GM23338 (cell line): ENCODE measurements at regions not wholly inside any gene's neighbourhood (a gene's known extent, or its start where the extent isn't known, plus 50 kb on each side); places are given as distances from the start of the nearest gene placed in this dataset.

Source experiments
- ATAC-seq: fragments of 200-7000 bp; cut with Tn5 transposase; 3 replicates; pipeline ENCODE4 v1.9.1; 2020
- DNase-seq: peaks from one replicate; pipeline ENCODE4 v3.0.0-alpha.2; 2015; ENCODE audit warnings: low spot score
- H2AFZ ChIP-seq: fragments of 200-600 bp; sonication (generic); 2 replicates; pipeline ENCODE4 v1.8.0; 2016; ENCODE audit warnings: antibody characterized with exemption, mild to moderate bottlenecking, moderate library complexity
- H3F3A ChIP-seq: fragments of 200-600 bp; sonication (generic); replicated peaks from 2 replicates; pipeline ENCODE4 v1.8.0; 2017; ENCODE audit warnings: antibody characterized with exemption, mixed run types, low read depth
- H3K27ac ChIP-seq: fragments of 200-600 bp; sonication (generic); 2 replicates; pipeline ENCODE4 v1.6.1; 2016; ENCODE audit warnings: low read depth
- H3K27me3 ChIP-seq: fragments of 200-600 bp; sonication (generic); 2 replicates; pipeline ENCODE4 v1.8.0; 2016; ENCODE audit warnings: mild to moderate bottlenecking, mixed run types, moderate library complexity; ENCODE audit not compliant: insufficient read depth
- H3K36me3 ChIP-seq: fragments of 200-600 bp; sonication (generic); 2 replicates; pipeline ENCODE4 v1.8.0; 2016; ENCODE audit warnings: mild to moderate bottlenecking; ENCODE audit not compliant: insufficient read depth
- H3K4me1 ChIP-seq: fragments of 200-600 bp; sonication (generic); 2 replicates; pipeline ENCODE4 v1.8.0; 2016; ENCODE audit warnings: mild to moderate bottlenecking, moderate library complexity; ENCODE audit not compliant: insufficient read depth
- H3K4me2 ChIP-seq: fragments of 200-600 bp; sonication (generic); 2 replicates; pipeline ENCODE4 v1.7.1; 2017; ENCODE audit warnings: mixed run types
- H3K4me3 ChIP-seq: fragments of 200-600 bp; sonication (generic); 2 replicates; pipeline ENCODE4 v1.6.1; 2016; ENCODE audit warnings: mixed run types
- H3K79me2 ChIP-seq: fragments of 200-600 bp; sonication (generic); replicated peaks from 2 replicates; pipeline ENCODE4 v1.8.0; 2017; ENCODE audit warnings: mild to moderate bottlenecking; ENCODE audit not compliant: insufficient read depth
- H3K9me2 ChIP-seq: fragments of 200-600 bp; sonication (generic); 2 replicates; pipeline ENCODE4 v1.8.0; 2017; ENCODE audit not compliant: insufficient read depth
- H4K20me1 ChIP-seq: fragments of 200-600 bp; sonication (generic); replicated peaks from 2 replicates; pipeline ENCODE4 v1.8.0; 2017; ENCODE audit warnings: mild to moderate bottlenecking; ENCODE audit not compliant: insufficient read depth
- H3K27ac Mint-ChIP-seq: 2 replicates; pipeline ENCODE4 v1.8.0; 2020; ENCODE audit warnings: inconsistent platforms, mild to moderate bottlenecking, moderate library complexity, mixed read lengths
- H3K27me3 Mint-ChIP-seq: 3 replicates; pipeline ENCODE4 v1.8.0; 2022; ENCODE audit warnings: low read depth, mild to moderate bottlenecking, moderate library complexity, mixed read lengths, inconsistent platforms; ENCODE audit not compliant: insufficient read depth, poor library complexity
- H3K36me3 Mint-ChIP-seq: 3 replicates; pipeline ENCODE4 v1.8.0; 2021; ENCODE audit warnings: low read depth, mild to moderate bottlenecking, inconsistent platforms, moderate library complexity, mixed read lengths
- H3K4me1 Mint-ChIP-seq: 3 replicates; pipeline ENCODE4 v1.8.0; 2020; ENCODE audit warnings: mild to moderate bottlenecking, inconsistent platforms, mixed read lengths
- H3K4me3 Mint-ChIP-seq: 3 replicates; pipeline ENCODE4 v1.8.0; 2021; ENCODE audit warnings: moderate library complexity, mild to moderate bottlenecking, inconsistent platforms, mixed read lengths
- H3K9me3 Mint-ChIP-seq: 3 replicates; pipeline ENCODE4 v1.8.0; 2020; ENCODE audit warnings: moderate library complexity, mild to moderate bottlenecking, inconsistent platforms, mixed read lengths
- EZH2 ChIP-seq: fragments of 200-600 bp; sonication (generic); IDR thresholded peaks from one replicate; pipeline ENCODE4 v1.8.0; 2017; ENCODE audit warnings: antibody characterized with exemption, mild to moderate bottlenecking, low read depth; ENCODE audit not compliant: unreplicated experiment
- POLR2AphosphoS5 ChIP-seq: IDR thresholded peaks from 2 replicates; pipeline ENCODE4 v1.6.1; 2016; ENCODE audit warnings: antibody characterized with exemption, low read depth
- REST ChIP-seq: IDR thresholded peaks from one replicate; pipeline ENCODE4 v1.6.1; 2018; ENCODE audit warnings: antibody characterized with exemption; ENCODE audit not compliant: unreplicated experiment
- STAT1 ChIP-seq: IDR thresholded peaks from one replicate; pipeline ENCODE4 v1.6.1; 2016; ENCODE audit warnings: antibody characterized with exemption; ENCODE audit not compliant: unreplicated experiment
- TF ChIP-seq, protein P1 (sequence below): IDR thresholded peaks from 2 replicates; pipeline ENCODE4 v1.6.1; 2016; ENCODE audit warnings: antibody characterized with exemption
- TF ChIP-seq, protein P2 (sequence below): fragments of 250-450 bp; sonication (Bioruptor Pico); IDR thresholded peaks from 2 replicates; pipeline ENCODE4 v1.5.0; 2020; ENCODE audit warnings: mild to moderate bottlenecking, moderate library complexity

DNA sequence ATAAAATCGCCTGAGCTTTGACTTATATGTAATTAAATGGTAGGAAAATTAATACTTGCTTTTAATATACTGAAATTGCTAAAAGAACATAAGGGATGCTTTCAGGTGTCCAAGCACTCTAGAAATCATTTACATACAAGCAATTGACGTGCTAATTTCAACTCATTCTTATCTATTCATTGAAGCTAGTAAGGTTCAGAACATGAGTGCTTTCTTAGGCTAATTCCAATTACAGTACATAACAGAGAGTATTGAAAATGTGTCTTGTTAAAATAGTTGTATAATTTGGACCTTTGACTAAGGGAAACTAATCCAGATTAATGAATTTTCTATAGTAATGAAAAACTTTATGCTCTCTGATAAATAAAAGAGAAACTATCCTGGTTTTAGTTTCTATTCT, 1016.4 kb upstream of the TYRP1 start:
- Histone ChIP-seq H3K36me3 (no peaks in the 10 kb centered on the region), H2AFZ (no peak overlapping the region), H3K27me3 (no peaks in the 10 kb centered on the region), H3K27ac (no peak overlapping the region), H3K79me2 (no peaks in the 10 kb centered on the region), H3K4me2 (no peak overlapping the region), H3K9me2 (no peaks in the 10 kb centered on the region), H4K20me1 (no peaks in the 10 kb centered on the region), H3K4me3 (no peak overlapping the region), H3K4me1 (no peaks in the 10 kb centered on the region), H3F3A (no peaks in the 10 kb centered on the region)
- ATAC-seq (no peak), DNase-seq (no peak)
- peaks cover 1% of the 10 kb centered on the region for H3K27me3 Mint-ChIP-seq
- H3K4me1 Mint-ChIP-seq: no peaks in the 10 kb centered on the region
- no peak overlapping the region for H3K27ac Mint-ChIP-seq
- peaks cover 7% of the 10 kb centered on the region; the same call in 2 of the 3 replicates for H3K9me3 Mint-ChIP-seq
- TF ChIP-seq, protein P1, sequence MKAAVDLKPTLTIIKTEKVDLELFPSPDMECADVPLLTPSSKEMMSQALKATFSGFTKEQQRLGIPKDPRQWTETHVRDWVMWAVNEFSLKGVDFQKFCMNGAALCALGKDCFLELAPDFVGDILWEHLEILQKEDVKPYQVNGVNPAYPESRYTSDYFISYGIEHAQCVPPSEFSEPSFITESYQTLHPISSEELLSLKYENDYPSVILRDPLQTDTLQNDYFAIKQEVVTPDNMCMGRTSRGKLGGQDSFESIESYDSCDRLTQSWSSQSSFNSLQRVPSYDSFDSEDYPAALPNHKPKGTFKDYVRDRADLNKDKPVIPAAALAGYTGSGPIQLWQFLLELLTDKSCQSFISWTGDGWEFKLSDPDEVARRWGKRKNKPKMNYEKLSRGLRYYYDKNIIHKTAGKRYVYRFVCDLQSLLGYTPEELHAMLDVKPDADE: no peak
- no peak for TF ChIP-seq EZH2
- TF ChIP-seq REST: no peak
- TF ChIP-seq POLR2AphosphoS5: no peak
- TF ChIP-seq, protein P2, sequence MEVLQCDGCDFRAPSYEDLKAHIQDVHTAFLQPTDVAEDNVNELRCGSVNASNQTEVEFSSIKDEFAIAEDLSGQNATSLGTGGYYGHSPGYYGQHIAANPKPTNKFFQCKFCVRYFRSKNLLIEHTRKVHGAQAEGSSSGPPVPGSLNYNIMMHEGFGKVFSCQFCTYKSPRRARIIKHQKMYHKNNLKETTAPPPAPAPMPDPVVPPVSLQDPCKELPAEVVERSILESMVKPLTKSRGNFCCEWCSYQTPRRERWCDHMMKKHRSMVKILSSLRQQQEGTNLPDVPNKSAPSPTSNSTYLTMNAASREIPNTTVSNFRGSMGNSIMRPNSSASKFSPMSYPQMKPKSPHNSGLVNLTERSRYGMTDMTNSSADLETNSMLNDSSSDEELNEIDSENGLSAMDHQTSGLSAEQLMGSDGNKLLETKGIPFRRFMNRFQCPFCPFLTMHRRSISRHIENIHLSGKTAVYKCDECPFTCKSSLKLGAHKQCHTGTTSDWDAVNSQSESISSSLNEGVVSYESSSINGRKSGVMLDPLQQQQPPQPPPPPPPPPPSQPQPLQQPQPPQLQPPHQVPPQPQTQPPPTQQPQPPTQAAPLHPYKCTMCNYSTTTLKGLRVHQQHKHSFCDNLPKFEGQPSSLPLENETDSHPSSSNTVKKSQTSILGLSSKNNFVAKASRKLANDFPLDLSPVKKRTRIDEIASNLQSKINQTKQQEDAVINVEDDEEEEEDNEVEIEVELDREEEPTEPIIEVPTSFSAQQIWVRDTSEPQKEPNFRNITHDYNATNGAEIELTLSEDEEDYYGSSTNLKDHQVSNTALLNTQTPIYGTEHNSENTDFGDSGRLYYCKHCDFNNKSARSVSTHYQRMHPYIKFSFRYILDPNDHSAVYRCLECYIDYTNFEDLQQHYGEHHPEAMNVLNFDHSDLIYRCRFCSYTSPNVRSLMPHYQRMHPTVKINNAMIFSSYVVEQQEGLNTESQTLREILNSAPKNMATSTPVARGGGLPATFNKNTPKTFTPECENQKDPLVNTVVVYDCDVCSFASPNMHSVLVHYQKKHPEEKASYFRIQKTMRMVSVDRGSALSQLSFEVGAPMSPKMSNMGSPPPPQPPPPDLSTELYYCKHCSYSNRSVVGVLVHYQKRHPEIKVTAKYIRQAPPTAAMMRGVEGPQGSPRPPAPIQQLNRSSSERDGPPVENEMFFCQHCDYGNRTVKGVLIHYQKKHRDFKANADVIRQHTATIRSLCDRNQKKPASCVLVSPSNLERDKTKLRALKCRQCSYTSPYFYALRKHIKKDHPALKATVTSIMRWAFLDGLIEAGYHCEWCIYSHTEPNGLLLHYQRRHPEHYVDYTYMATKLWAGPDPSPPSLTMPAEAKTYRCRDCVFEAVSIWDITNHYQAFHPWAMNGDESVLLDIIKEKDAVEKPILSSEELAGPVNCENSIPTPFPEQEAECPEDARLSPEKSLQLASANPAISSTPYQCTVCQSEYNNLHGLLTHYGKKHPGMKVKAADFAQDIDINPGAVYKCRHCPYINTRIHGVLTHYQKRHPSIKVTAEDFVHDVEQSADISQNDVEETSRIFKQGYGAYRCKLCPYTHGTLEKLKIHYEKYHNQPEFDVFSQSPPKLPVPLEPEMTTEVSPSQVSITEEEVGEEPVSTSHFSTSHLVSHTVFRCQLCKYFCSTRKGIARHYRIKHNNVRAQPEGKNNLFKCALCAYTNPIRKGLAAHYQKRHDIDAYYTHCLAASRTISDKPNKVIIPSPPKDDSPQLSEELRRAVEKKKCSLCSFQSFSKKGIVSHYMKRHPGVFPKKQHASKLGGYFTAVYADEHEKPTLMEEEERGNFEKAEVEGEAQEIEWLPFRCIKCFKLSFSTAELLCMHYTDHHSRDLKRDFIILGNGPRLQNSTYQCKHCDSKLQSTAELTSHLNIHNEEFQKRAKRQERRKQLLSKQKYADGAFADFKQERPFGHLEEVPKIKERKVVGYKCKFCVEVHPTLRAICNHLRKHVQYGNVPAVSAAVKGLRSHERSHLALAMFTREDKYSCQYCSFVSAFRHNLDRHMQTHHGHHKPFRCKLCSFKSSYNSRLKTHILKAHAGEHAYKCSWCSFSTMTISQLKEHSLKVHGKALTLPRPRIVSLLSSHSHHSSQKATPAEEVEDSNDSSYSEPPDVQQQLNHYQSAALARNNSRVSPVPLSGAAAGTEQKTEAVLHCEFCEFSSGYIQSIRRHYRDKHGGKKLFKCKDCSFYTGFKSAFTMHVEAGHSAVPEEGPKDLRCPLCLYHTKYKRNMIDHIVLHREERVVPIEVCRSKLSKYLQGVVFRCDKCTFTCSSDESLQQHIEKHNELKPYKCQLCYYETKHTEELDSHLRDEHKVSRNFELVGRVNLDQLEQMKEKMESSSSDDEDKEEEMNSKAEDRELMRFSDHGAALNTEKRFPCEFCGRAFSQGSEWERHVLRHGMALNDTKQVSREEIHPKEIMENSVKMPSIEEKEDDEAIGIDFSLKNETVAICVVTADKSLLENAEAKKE: no peak
- no peak for TF ChIP-seq STAT1
- no peak overlapping the region for H3K4me3 Mint-ChIP-seq
- peaks cover 6% of the 10 kb centered on the region; the same call in 1 of the 3 replicates for H3K36me3 Mint-ChIP-seq
